Heart left ventricle (tissue), 13 donors: ENCODE measurements at regions not wholly inside any gene's neighbourhood (a gene's known extent, or its start where the extent isn't known, plus 50 kb on each side); places are given as distances from the start of the nearest gene placed in this dataset.

Experiments used
- POLR2A ChIP-seq, 2 donors: fragments of 450-650 bp; IDR thresholded peaks; one replicate each; pipeline ENCODE4 v1.6.1; 2017; ENCODE audit warnings: antibody characterized with exemption in 2 of 2, mild to moderate bottlenecking in 2 of 2, moderate library complexity in 2 of 2
- TF ChIP-seq, protein P1 (sequence below), 12 donors: fragments of 200-600 bp; sonication (generic) in 4 of 12; IDR thresholded peaks; one replicate each; pipeline versions ENCODE4 v1.5.0 to v1.8.0; 2018 to 2022; ENCODE audit warnings: antibody characterized with exemption in 12 of 12, mild to moderate bottlenecking in 5 of 12
- donor health status: ischemic (EF 13 %, LVEDD 7.1; RV severe dilation, severe dysfunction).
- donor health status: DM: no; HTN: yes; CAD: no.
- donor health status: DM: no; HTN: no; CAD: no.
- donor health status: ischemic (EF 25% LVEDD 6.9; RV normal size, moderate dysfunction).
- donor health status: ischemic (EF 25% LVEDD 5.7; RV mildly dilated, moderate dysfunction).
- donor health status: ischemic (EF 35%, LVEDD 5.7; RV mildly dilated, moderate dysfunction).
- donor health status: nonischemic (EF 11% LVEDD 7.7; RV severe dilation, severe dysfunction).
- donor health status: DM: yes; HTN: yes; CAD: no.
- donor health status: PGD.
- donor health status: ischemic (EF 29% LVEDD 5.4; RV normal size, mild dysfunction).
- donor health status: nonischemic (EF 23%, LVEDD 6.1; RV moderate dilation, normal function).

DNA sequence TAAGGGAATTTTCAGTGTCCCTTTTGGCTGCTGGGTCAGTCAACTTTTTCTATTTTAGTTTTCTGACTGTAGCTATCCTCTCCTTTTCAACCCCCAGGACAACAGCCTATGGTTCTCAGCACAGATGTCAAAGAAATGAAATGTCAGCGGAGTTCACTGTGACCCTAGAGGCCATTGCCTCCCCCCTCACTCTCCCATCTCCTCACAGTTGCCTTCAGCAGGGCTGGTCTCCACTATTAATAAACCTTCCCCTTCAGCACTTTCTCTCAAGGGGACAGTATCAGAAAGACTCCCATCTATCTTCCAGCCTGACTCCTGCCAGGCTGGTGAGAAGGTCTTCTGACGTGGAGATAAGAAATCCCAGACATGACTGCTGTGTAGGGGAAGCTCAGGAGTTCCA lies 137.1 kb upstream of the WSCD2 start:
- TF ChIP-seq, protein P1, sequence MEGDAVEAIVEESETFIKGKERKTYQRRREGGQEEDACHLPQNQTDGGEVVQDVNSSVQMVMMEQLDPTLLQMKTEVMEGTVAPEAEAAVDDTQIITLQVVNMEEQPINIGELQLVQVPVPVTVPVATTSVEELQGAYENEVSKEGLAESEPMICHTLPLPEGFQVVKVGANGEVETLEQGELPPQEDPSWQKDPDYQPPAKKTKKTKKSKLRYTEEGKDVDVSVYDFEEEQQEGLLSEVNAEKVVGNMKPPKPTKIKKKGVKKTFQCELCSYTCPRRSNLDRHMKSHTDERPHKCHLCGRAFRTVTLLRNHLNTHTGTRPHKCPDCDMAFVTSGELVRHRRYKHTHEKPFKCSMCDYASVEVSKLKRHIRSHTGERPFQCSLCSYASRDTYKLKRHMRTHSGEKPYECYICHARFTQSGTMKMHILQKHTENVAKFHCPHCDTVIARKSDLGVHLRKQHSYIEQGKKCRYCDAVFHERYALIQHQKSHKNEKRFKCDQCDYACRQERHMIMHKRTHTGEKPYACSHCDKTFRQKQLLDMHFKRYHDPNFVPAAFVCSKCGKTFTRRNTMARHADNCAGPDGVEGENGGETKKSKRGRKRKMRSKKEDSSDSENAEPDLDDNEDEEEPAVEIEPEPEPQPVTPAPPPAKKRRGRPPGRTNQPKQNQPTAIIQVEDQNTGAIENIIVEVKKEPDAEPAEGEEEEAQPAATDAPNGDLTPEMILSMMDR (IDR thresholded peaks at IDR 0.05): no peak
- no peak for TF ChIP-seq POLR2A (IDR thresholded peaks at IDR 0.05)
